ENCODE measurements at regions not wholly inside any gene's neighbourhood (a gene's known extent, or its start where the extent isn't known, plus 50 kb on each side); places are given as distances from the start of the nearest gene placed in this dataset.

- Histone ChIP-seq H3K9me2 (ENCODE audit: insufficient read depth, low read length) (no peaks in the 10 kb centered on the region), H3K9me3 (ENCODE audit: low read length) (peaks cover 2% of the 10 kb centered on the region), H3K79me2 (replicated peaks; ENCODE audit: insufficient read depth, low read length) (no peaks in the 10 kb centered on the region), H3K27ac (ENCODE audit: low read length) (no peak overlapping the region), H3K27me3 (ENCODE audit: insufficient read depth, low read depth, low read length) (no peaks in the 10 kb centered on the region), H3K4me3 (ENCODE audit: low read length) (no peak overlapping the region), H2AFZ (ENCODE audit: low read depth, low read length) (no peak overlapping the region), H4K20me1 (ENCODE audit: insufficient read depth) (no peaks in the 10 kb centered on the region), H3K36me3 (ENCODE audit: insufficient read depth, low read length) (no peaks in the 10 kb centered on the region), H3F3A (ENCODE audit: insufficient read depth, low read length, poor library complexity, severe bottlenecking) (no peaks in the 10 kb centered on the region), H3K9ac (ENCODE audit: low read length) (no peak overlapping the region), H3K4me2 (ENCODE audit: low read length) (no peak overlapping the region)
- TF ChIP-seq TAF1 (IDR thresholded peaks at IDR 0.05; ENCODE audit: low read depth) (no peak), EZH2 (IDR thresholded peaks at IDR 0.05; ENCODE audit: borderline replicate concordance, insufficient read depth, low read length, poor library complexity, severe bottlenecking) (no peak), MXI1 (conservative IDR thresholded peaks at IDR 0.05; ENCODE audit: poor library complexity, severe bottlenecking) (no peak), RAD21 (conservative IDR thresholded peaks at IDR 0.05) (no peak), REST (IDR thresholded peaks at IDR 0.05; ENCODE audit: borderline replicate concordance) (no peak), SMC3 (conservative IDR thresholded peaks at IDR 0.05; ENCODE audit: poor library complexity) (no peak), EP300 (conservative IDR thresholded peaks at IDR 0.05; ENCODE audit: poor library complexity, severe bottlenecking) (no peak), POLR2AphosphoS5 (IDR thresholded peaks at IDR 0.05) (no peak)
- TF ChIP-seq, protein P1, sequence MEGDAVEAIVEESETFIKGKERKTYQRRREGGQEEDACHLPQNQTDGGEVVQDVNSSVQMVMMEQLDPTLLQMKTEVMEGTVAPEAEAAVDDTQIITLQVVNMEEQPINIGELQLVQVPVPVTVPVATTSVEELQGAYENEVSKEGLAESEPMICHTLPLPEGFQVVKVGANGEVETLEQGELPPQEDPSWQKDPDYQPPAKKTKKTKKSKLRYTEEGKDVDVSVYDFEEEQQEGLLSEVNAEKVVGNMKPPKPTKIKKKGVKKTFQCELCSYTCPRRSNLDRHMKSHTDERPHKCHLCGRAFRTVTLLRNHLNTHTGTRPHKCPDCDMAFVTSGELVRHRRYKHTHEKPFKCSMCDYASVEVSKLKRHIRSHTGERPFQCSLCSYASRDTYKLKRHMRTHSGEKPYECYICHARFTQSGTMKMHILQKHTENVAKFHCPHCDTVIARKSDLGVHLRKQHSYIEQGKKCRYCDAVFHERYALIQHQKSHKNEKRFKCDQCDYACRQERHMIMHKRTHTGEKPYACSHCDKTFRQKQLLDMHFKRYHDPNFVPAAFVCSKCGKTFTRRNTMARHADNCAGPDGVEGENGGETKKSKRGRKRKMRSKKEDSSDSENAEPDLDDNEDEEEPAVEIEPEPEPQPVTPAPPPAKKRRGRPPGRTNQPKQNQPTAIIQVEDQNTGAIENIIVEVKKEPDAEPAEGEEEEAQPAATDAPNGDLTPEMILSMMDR (IDR thresholded peaks at IDR 0.05; ENCODE audit: poor library complexity, severe bottlenecking): no peak
These were observed 666.4 kb downstream of the DIPK2A start for GRCh38 chr3:144638009-144638408.

- Histone ChIP-seq H3K9me2 (ENCODE audit: insufficient read depth, low read length) (no peaks in the 10 kb centered on the region), H3K79me2 (replicated peaks; ENCODE audit: insufficient read depth, low read length) (no peaks in the 10 kb centered on the region), H3F3A (ENCODE audit: insufficient read depth, low read length, poor library complexity, severe bottlenecking) (no peaks in the 10 kb centered on the region), H3K27ac (ENCODE audit: low read length) (no peak overlapping the region), H3K9me3 (ENCODE audit: low read length) (no peaks in the 10 kb centered on the region), H3K4me2 (ENCODE audit: low read length) (no peak overlapping the region), H3K36me3 (ENCODE audit: insufficient read depth, low read length) (no peaks in the 10 kb centered on the region), H3K4me3 (ENCODE audit: low read length) (no peak overlapping the region), H2AFZ (ENCODE audit: low read depth, low read length) (no peak overlapping the region), H3K27me3 (ENCODE audit: insufficient read depth, low read depth, low read length) (no peaks in the 10 kb centered on the region), H3K9ac (ENCODE audit: low read length) (no peak overlapping the region), H4K20me1 (ENCODE audit: insufficient read depth) (no peaks in the 10 kb centered on the region)
- TF ChIP-seq TAF1 (IDR thresholded peaks at IDR 0.05; ENCODE audit: low read depth): no peak
- no peak for TF ChIP-seq MXI1 (conservative IDR thresholded peaks at IDR 0.05; ENCODE audit: poor library complexity, severe bottlenecking)
- TF ChIP-seq POLR2AphosphoS5 (IDR thresholded peaks at IDR 0.05): no peak
- no peak for TF ChIP-seq REST (IDR thresholded peaks at IDR 0.05; ENCODE audit: borderline replicate concordance)
- TF ChIP-seq EP300 (conservative IDR thresholded peaks at IDR 0.05; ENCODE audit: poor library complexity, severe bottlenecking): no peak
These were observed 672.2 kb downstream of the DIPK2A start for GRCh38 chr3:144643771-144644198.
